Umbilical cord (tissue), 1 donor: ENCODE measurements at regions not wholly inside any gene's neighbourhood (a gene's known extent, or its start where the extent isn't known, plus 50 kb on each side); places are given as distances from the start of the nearest gene placed in this dataset.

Experiments used
- DNase-seq: peaks from one replicate; pipeline ENCODE4 v3.0.0-alpha.2; 2015; ENCODE audit warnings: low spot score

DNA sequence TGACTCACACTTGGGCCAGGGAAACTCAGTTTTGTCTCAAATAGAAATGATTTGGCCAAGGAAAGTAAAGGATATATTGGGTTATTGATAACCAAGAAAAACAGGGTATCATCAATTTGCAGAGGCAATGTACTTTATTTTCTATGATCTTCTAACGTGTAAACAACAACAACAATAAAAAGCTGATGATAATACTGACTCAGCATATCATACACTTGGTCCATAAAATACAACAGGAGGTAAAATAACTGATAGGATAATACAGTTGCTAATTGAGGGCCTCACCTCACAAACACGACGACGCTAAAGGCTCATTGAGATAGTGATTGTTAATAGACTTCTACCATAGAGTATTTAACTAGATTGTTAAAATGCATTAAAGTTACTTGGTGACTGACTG, 774.0 kb upstream of the NOVA1 start:
- DNase-seq, result no peak

DNA sequence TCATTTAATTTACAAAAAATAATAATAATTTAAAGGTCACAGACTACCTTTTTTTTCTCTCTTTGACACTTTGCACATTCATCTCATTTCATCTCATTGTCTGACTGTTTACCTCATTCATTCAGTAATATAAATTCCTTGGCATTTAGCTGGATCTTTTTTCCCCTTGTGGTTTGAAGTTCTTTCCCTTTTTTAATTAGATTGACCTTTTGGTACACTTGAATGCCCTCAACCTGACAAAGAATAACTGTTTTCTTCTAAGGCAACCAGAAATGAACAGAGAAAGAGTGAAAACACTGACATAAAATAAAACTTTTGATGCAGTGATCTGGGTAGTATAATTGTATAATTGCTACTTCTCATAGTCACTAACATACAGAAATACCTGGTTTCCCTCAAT, 774.9 kb upstream of the NOVA1 start:
- DNase-seq, result no peak

DNA sequence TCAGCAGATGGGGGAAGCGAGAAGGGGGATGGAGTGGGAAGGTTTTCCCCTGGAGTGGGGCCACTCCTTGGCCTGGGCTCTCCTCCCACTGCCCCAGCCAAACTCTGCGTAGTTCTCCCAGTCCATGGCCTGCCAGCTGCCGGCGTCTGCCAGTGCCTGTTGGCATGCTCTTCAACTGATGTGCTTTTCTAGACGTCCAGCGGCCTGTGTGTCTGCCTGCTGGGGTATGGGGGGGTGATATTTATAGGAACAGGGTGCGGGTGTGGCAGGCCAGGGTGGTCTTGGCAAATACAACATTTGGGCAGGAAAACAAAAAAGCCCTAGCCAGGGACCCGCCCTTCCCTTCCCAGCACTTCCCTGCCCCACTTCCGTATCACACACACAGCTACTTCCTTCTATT, 786.3 kb upstream of the NOVA1 start:
- no peak for DNase-seq

DNA sequence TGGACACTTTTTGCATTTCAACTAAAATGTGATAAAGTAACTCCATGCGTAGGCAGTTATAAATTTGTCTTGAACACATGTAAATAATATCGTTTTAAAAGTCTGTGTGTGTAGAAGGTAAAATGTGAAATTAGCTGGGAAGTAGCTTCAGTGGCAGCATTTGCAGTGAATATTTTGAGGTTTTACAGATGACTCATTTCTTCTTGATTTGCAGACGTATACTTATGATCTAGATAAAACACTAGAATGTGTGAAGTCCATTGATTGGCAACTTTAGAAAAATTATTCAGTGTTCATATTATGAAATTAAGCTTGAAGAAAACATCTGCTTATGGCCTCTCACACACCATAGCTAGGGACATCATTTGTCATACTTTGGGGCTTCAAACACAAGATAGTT, 788.6 kb upstream of the NOVA1 start:
- DNase-seq, result no peak

DNA sequence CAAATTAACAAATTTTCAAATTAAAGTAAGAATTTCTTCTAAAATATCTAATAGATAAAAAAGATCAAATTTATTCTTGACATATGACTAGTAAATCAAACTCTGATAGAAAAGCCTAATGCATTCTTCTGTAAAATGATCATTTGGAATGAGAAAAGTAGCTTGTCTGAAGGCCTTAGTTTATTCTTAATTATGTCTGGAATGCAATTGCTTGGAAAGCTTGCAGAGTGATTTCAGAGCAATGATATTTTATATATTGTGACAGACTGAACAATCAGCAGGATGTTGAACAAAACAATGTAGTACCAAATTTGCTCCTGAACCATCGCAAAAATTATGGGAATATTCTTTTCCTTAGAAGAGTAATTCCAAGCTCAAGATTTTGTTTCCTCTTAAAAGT, 789.6 kb upstream of the NOVA1 start:
- DNase-seq, result peak; percentile 2

DNA sequence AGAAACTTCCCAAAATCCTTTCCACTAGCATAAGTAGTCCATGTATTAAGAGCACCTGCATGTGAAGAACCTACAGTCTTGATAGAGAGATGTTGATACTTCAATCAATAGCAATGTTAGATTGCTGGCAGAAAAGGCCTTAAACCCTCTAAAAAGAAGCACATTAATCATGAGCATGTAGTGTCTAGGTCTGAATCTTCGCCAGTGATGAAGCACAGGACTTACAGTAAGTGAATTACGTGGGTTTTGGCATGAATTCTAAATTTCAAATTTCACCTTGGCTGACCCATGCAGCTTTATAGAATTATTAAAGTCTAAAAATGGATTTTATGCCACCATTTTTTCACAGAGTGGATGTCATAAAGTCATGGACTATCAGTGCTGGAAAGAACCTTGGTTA, 791.6 kb upstream of the NOVA1 start:
- DNase-seq, result no peak

DNA sequence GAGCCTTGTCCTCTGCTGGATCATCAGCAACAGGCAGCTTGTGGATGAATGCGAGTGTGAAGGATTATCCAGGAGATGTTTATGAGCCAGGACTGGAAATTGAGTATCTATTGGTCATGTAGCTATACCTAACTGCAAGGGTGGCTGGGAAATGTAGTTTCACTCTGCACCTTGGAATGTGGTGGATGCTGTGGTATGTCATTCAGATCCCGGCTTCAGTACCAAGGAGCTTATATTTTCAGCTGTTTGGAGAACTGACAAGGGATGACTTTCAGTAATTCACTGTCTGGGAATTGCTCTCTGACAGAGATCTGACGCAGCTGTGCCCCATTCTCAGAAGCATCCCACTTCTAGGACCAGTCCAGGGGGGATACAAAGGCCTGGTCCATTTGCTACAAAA, 792.3 kb upstream of the NOVA1 start:
- DNase-seq, result no peak

DNA sequence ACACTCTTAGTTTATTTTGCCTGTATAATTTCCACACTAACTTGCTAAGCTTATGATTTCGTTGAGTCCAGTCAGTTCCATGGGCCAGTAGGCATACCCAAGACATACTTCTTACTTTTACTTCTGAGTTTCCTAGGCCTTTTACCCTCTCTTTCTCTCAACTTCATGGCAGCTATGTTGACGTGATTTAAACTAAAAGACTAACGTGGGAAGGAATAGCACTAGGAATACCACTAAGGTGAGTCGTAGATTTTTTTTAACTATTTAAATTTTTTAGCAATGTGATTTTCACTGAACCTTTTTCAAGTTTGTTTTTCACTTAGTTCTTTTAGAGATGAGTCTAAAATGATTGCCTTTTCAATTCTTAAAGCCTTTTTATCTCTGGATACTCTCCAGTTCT, 793.5 kb upstream of the NOVA1 start:
- DNase-seq, result no peak

DNA sequence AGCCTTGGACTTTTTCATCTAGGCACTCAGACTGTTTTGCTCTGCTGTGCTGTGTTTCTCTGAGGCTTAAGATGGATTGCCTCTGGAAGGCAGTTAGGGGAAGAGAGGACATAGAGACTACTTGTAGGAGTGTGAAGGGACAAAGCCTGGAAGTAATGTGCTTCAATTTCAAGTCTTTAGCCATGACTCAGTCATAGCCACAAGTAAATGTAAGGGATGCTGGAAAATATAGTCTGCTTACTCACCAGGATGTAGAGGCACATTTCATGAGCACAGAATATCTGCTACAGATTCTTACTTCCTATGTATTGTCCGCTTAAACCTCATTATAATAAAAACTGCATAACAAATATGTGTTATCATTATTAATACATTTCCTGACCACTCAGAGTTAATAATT, 794.3 kb upstream of the NOVA1 start:
- no peak for DNase-seq

DNA sequence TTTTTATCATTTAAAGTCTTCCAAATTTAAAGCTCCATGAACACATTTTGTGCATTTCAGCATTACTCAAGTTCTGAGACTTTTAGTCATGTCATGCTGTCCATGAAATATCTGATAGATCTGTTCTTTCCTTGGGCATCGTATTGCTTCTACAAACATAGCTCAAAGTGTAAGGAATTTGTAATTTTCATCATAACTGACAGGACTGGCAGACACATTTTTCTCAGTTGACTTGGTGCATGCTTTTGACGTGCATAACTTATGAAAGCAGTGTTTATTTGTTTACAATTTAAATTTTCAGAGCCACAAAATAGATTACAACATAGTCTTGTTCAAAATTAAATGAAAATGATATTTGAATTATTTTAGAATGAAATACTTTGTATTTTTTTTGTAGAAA, 812.1 kb upstream of the NOVA1 start:
- DNase-seq, result no peak

DNA sequence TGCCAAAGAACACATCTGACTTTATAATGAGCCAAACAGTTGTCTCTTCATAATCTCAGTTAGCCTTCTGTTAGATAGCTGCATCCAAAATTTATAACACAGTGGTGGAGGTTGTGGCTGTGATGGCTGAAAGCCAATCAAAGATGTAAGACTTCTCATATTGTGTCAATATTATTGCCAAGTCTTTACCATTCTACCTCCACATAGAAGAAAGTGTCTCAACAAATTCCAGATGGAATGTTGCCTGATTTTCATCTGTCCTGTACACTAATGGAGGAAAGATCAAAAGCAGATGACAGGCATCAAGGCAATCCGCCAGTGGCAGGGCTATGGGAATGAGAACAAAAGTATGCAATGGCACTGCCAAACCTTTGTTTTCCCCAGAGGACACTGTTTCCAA, 813.1 kb upstream of the NOVA1 start:
- no peak for DNase-seq

DNA sequence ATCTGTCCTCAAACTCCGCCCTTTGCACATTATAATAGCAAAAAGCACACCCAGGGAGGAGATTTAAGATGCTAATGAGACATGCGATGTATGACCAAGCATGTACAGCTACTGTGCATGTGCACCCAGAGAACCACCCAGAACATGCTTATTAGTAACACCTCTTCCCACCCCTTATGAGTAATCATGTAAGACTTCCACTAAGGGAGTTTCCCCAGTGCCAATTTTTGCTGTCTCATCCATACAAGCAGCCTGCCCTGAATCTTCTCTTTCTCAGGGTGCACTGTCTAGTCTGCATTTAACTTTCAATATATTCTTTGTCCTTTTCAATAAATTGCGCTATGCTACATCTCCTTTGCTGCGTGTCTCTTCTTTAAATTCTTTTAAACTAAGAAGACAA, 830.0 kb upstream of the NOVA1 start:
- peak; percentile 5 for DNase-seq

DNA sequence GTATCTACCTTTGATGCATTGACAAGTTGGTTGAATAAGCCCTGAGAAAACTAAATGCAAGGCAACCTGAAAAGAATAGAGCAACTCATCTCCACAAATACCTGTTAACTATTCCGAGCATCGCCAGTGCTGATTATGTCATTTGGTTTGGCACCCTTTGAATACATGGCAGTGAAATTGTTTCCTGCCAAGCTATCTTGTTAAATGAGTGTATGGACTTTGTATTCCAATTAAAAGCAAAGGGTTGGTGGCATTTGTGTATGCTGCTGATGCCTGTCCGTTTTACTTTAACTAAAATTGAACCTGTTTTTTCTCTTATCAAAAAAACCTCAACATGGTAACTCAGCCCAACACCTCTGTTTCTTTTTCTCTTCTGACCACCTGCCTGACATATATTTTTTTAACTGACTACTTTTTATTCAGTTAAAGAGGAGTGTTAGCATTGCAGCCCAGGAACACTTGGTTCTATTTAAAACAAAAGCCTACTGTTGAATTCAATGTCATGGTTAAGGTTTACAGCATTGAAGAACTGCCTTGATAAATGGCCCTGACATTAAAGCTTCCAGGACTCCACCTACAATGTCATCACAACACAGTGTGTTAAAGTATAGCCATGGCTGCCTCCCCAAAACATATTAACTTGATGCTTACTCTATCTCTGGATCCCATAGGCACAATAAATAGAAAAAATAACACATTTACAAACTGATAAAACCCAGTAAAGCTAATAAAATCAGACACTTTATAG, 838.3 kb upstream of the NOVA1 start:
- DNase-seq, result no peak

DNA sequence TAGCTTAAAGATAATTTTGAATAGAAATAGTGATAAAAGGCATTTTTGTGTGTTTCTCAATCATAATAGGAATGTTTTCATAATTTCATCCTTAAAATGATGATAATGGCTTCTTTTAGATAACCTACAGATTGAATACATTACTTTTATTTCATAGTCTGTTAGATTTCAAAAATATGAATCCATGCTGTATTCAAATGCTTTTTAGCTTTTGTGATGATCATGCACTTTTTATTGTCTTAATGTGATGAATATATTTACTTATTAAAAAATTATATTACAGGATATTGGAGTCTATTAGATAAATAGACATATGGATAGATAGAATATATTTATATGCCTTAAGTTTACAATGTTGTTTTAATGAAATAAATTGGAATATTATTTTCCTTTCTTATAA, 886.8 kb upstream of the NOVA1 start:
- DNase-seq, result no peak

DNA sequence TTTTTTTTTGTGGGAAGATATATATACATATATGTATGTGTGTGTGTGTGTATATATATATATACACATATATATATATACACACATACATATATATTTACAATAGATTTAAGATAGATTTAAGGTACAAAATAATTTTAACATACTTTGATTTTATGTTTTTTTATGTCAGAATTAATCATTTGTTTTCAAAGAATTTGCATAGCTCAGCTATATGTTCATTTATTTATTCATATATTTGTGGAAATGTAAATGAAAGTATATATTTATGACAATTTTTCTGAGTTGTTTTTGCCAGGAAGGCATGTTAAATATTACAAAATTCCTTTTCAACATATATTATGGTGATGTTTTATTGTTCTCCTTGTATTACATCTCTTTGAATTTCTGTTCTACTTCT, 887.4 kb upstream of the NOVA1 start:
- no peak for DNase-seq

DNA sequence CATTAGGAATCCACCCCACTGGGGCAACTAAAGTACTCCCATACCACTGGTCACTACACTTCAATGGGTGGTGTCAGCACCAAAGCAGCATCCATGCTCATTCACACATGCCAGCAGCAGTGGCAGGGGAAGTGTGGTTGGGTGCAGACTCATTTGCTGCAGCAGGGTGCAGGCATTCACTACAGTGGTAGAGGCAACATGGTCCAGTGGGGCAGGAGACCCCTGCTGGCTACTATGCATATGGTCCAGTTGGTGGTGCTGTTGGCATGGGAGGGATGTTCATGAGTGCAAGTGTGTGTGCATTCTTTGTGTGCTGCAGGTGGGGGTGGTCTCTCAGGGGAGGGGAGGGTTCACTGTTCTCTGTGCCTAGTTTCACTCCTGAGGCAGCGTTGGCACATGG, 908.4 kb upstream of the NOVA1 start:
- DNase-seq, result no peak

DNA sequence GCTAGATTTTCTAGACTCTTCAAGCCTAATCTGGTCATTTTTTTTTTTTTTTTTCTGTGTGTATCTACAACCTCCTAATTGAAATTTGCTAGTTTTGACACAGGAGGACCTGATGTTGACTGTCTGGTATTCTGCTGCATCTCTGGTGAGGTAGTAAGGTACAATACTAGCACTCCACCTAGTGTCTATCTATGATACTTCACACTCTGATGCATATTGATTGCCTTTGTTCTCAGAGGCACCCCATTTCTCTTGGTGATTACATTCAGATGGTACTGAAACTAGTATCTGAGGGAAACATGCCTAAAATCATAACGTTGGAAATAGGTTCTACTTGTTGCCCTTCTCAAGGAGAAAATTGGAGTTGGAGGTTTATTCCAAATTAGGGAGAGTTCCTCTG, 930.5 kb upstream of the NOVA1 start:
- peak; percentile 1 for DNase-seq

DNA sequence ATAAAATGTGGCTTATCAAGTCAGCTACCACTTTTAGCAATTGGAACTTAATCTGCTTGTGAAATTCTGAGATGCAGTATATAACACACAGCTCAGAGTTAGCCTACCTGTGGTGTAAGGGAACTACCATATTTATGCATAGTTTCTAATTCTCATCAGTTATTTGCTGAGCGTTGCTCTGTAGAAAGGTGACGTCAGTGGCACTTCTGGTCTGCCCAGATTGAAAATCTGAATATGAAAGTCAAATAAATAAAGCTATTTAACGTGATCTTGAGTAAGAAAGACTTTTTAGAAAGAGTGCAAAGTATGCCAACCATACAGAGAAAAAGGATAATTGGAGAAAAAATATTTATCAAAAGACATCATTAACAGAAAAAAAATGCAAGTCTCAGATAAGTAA, 938.9 kb upstream of the NOVA1 start:
- DNase-seq, result no peak

DNA sequence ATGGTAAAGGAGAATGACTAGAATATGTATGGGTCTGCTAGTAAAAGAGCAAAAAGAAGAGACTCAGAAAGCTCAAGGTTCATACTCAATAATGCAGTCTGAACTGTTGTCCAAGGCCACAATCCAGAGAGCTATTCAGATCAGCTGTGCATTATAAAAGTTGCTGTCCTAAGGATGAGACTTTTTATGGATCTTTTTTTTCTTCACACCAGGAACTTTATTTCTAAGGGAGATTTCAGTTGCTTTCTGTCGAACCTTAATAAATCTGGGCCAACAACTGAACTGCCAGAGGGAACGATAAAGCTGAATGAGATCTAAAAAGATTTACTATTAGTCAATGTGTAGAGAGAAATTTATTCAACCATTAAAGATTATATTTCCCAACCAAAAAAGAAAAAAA, 948.3 kb upstream of the NOVA1 start:
- no peak for DNase-seq

DNA sequence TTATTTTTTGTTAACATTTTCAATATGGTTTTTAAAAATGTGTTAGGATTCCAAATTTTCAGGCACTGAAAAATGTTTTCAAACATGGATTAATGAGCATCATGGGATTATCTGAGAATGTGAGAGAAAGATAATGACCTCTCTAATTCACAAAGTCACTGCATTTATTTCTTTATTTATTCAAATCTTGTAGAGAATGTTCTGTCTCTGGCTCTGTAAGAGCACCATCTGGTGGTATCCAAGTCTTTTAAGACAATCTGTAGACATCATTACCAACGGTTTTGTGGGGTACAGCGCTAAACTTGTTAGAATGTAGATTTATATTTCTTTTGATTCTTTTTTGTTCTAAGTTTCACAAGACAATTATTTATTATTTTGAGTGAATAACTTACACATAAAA, 956.0 kb upstream of the NOVA1 start:
- no peak for DNase-seq

DNA sequence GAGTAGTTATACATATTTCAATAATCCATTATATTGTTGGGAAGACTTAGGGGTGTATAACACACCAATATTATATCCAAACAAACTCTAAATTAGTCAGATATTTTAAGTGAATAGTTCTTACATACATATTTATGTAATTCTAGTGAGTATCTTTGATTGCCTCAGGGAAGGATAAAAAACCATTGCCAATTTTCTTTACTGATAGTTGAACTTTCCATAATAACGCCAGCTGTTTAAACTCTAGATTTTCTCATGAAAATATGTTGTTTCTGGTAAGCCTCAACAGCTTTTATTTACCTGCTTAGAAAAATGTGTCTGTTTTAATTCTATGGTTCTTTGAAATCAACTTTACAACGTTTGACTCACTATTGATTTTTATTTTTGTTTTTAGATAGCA, 959.6 kb upstream of the NOVA1 start:
- no peak for DNase-seq

DNA sequence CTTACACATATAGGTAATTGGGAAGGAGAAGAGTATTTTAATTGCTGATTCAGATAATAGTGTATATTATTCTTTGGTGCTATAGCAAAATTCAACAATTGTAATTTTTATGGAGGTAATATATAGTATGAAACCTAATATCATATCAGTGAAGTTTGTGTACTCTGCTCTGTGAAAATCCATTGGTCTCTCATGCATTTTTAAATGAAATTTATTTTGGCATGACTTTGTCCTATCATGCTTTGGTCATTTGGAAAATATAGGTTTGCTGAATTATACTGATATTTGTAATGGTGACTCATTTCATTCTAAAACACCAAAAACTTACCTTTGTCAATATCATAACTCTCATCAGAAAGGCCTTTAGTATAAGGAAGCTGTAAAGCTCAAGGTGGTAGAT, 962.0 kb upstream of the NOVA1 start:
- no peak for DNase-seq

DNA sequence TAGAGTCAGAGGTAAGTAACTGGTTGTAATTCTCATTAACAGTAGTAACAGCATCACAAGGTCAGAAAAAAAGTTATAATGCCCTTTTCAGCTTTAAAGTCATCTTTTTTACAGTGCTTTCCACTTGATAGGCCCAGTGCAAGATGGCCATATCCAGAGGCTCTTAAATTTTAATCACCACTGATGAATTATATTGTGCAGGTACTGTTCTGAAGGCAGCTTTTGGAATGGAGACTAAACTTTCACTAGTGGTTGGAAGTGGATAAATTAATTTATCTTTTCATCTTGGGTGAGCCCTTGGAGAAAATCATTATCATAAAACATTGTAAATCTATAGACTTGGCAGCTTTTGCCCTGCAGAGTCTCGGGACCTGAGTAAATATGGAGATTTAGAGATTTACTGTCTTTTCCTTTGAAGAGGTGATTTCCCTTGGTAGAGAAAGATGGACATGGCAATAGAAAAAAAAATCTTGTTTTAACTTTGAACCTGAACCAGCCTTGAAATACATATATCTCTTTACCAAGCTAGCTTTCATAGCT, 969.1 kb upstream of the NOVA1 start:
- DNase-seq, result peak; percentile 30

DNA sequence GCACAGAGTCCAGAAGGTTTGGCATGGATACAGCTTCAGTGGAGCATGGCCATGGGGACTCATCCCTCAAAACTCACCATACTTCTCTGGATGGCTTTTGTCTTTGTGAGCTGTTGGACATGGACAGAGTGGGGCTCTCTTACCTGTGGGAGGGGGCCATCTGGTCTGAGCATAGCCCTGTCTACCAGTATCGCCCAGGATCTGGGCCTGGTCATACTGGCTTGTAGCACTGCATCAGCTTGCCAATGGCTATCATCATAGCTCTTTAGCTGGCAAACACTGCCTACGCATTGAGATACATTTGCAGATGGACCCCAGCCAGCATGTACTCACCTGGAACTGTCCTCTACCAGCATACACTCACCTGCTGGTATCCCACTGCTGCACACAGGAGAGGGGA, 975.2 kb upstream of the NOVA1 start:
- DNase-seq, result no peak
